ENCODE measurements at regions not wholly inside any gene's neighbourhood (a gene's known extent, or its start where the extent isn't known, plus 50 kb on each side); places are given as distances from the start of the nearest gene placed in this dataset.

- no peaks in the 10 kb centered on the region for H3K4me1 ChIP-seq (ENCODE audit: insufficient read depth, low read length)
- H3K4me3 Mint-ChIP-seq, result no peak overlapping the region
- H3K27me3 ChIP-seq (ENCODE audit: insufficient read depth, low read length), result no peaks in the 10 kb centered on the region
- no peak for DNase-seq
- H4K5ac ChIP-seq (ENCODE audit: insufficient read length, low read depth, low read length), result no peak overlapping the region
- H3K23me2 ChIP-seq (ENCODE audit: insufficient read length, low read depth, low read length, poor library complexity, severe bottlenecking), result no peaks in the 10 kb centered on the region
- no peaks in the 10 kb centered on the region for H3K79me2 ChIP-seq (ENCODE audit: insufficient read depth, low read length)
- H3K18ac ChIP-seq (ENCODE audit: insufficient read length, low read depth, low read length), result no peak overlapping the region
- TF ChIP-seq, protein P1, sequence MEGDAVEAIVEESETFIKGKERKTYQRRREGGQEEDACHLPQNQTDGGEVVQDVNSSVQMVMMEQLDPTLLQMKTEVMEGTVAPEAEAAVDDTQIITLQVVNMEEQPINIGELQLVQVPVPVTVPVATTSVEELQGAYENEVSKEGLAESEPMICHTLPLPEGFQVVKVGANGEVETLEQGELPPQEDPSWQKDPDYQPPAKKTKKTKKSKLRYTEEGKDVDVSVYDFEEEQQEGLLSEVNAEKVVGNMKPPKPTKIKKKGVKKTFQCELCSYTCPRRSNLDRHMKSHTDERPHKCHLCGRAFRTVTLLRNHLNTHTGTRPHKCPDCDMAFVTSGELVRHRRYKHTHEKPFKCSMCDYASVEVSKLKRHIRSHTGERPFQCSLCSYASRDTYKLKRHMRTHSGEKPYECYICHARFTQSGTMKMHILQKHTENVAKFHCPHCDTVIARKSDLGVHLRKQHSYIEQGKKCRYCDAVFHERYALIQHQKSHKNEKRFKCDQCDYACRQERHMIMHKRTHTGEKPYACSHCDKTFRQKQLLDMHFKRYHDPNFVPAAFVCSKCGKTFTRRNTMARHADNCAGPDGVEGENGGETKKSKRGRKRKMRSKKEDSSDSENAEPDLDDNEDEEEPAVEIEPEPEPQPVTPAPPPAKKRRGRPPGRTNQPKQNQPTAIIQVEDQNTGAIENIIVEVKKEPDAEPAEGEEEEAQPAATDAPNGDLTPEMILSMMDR (conservative IDR thresholded peaks at IDR 0.05), result no peak
- peak overlapping the region in 1 of 3 experiments; percentile 66; a peak in 2 of 7 replicates for H3K27ac Mint-ChIP-seq
- no peak overlapping the region for H3T11ph ChIP-seq (ENCODE audit: low read length)
- no peak overlapping the region for H3K4me2 ChIP-seq (ENCODE audit: insufficient read depth, insufficient read length, low read length)
- no peak overlapping the region for H2BK15ac ChIP-seq (ENCODE audit: low read depth, low read length)
- no peaks in the 10 kb centered on the region for H3K79me1 ChIP-seq (ENCODE audit: insufficient read depth, low read depth, low read length, poor library complexity, severe bottlenecking)
- WGBS (ENCODE audit: extremely low coverage, insufficient read length, low lambda C conversion rate), result no CpG with 5 or more reads among the region's 4 CpGs
- no peak overlapping the region for H3K27ac ChIP-seq (ENCODE audit: insufficient read length, low read depth, low read length)
- H3K9ac ChIP-seq (ENCODE audit: extremely low read depth, insufficient read length, low read length), result no peak overlapping the region
- H3K36me3 Mint-ChIP-seq (ENCODE audit: insufficient read depth in 1 of 3, low read depth in 3 of 3), result no peaks in the 10 kb centered on the region
- H4K8ac ChIP-seq (replicated peaks; ENCODE audit: insufficient read length, low read depth, low read length), result no peak overlapping the region
- H3K23ac ChIP-seq (ENCODE audit: insufficient read length, low read depth, low read length), result no peak overlapping the region
- no peak overlapping the region for H2BK12ac ChIP-seq (ENCODE audit: insufficient read length, low read depth, low read length)
- H2AFZ ChIP-seq (ENCODE audit: low read length), result no peak overlapping the region
- H2AK5ac ChIP-seq (ENCODE audit: insufficient read length, low read length), result no peak overlapping the region
- H3K4ac ChIP-seq (ENCODE audit: low read depth, low read length), result no peak overlapping the region
- no peak overlapping the region for H3K14ac ChIP-seq (ENCODE audit: insufficient read depth, low read length)
- H3K9me3 Mint-ChIP-seq, result no peaks in the 10 kb centered on the region
- no peak overlapping the region for H3K56ac ChIP-seq (ENCODE audit: insufficient read length, low read depth, low read length)
- H4K91ac ChIP-seq (ENCODE audit: insufficient read length, low read depth, low read length), result no peak overlapping the region
- no peak overlapping the region for H2BK120ac ChIP-seq (ENCODE audit: low read depth, low read length, poor library complexity, severe bottlenecking)
- H2BK5ac ChIP-seq (ENCODE audit: insufficient read length, low read length), result no peak overlapping the region
- H3K27me3 Mint-ChIP-seq (ENCODE audit: low read depth), result no peaks in the 10 kb centered on the region; the same call in 1 of the 2 replicates
- peaks cover 5% of the 10 kb centered on the region in 2 experiments; a peak in 3 of 4 replicates for H3K4me1 Mint-ChIP-seq
- H2BK20ac ChIP-seq (ENCODE audit: low read depth, low read length, poor library complexity, severe bottlenecking), result no peak overlapping the region
- H3K9me3 ChIP-seq (ENCODE audit: control insufficient read depth, low read depth, low read length), result no peaks in the 10 kb centered on the region
- H4K20me1 ChIP-seq (ENCODE audit: control insufficient read depth, insufficient read depth, insufficient read length), result no peaks in the 10 kb centered on the region
These were observed 861.3 kb downstream of the CCDC85A start for GRCh38 chr2:57044931-57045635.

Measured in H9 (cell line).